CD4-positive, alpha-beta T cell treated with Interleukin-12 subunit alpha and Interleukin-12 subunit beta, for 1 hour (primary cell): ENCODE measurements at regions not wholly inside any gene's neighbourhood (a gene's known extent, or its start where the extent isn't known, plus 50 kb on each side); places are given as distances from the start of the nearest gene placed in this dataset.
"Not testable (repeated sequence)": the region's sequence is repeated elsewhere in the genome, so short reads cannot be mapped to it uniquely, and the experiment has no call there.

Experiments used
- DNase-seq: peaks from one replicate; pipeline ENCODE4 v3.0.0-alpha.2; 2020

- DNase-seq: no peak
Observed at GRCh38 chr3:72269475-72269874, 484.5 kb upstream of the PROK2 start.

GRCh38 chr3:72266921-72267524, 482.1 kb upstream of the PROK2 start:
- not testable (repeated sequence) for DNase-seq

GRCh38 chr3:72266016-72266370, 481.0 kb upstream of the PROK2 start:
- no peak for DNase-seq

- no peak for DNase-seq
Observed at GRCh38 chr3:72265256-72266015, 480.5 kb upstream of the PROK2 start.

- DNase-seq: no peak
Observed at GRCh38 chr3:72263223-72263990, 478.5 kb upstream of the PROK2 start.

GRCh38 chr3:72262736-72263135, 477.8 kb upstream of the PROK2 start:
- no peak for DNase-seq

GRCh38 chr3:72261566-72262564, 476.9 kb upstream of the PROK2 start:
- DNase-seq: no peak

GRCh38 chr3:72260588-72260910, 475.6 kb upstream of the PROK2 start:
- DNase-seq: no peak

GRCh38 chr3:72259755-72260587, 475.0 kb upstream of the PROK2 start:
- DNase-seq: no peak

GRCh38 chr3:72258361-72259141, 473.6 kb upstream of the PROK2 start:
- DNase-seq: no peak

GRCh38 chr3:72257738-72258137, 472.8 kb upstream of the PROK2 start:
- DNase-seq: no peak

GRCh38 chr3:72257203-72257602, 472.3 kb upstream of the PROK2 start:
- DNase-seq: no peak

GRCh38 chr3:72256716-72257115, 471.8 kb upstream of the PROK2 start:
- no peak for DNase-seq

GRCh38 chr3:72255791-72256559, 471.0 kb upstream of the PROK2 start:
- peak; percentile 26 for DNase-seq

- no peak for DNase-seq
Observed at GRCh38 chr3:72255191-72255590, 470.2 kb upstream of the PROK2 start.

GRCh38 chr3:72254483-72254882, 469.5 kb upstream of the PROK2 start:
- no peak for DNase-seq

GRCh38 chr3:72250725-72251124, 465.8 kb upstream of the PROK2 start:
- DNase-seq: no peak

- DNase-seq: no peak
Observed at GRCh38 chr3:72248869-72249268, 463.9 kb upstream of the PROK2 start.

- DNase-seq: no peak
Observed at GRCh38 chr3:72248389-72248761, 463.4 kb upstream of the PROK2 start.

- DNase-seq: no peak
Observed at GRCh38 chr3:72247645-72248388, 462.9 kb upstream of the PROK2 start.
